GM12878 (cell line): ENCODE measurements at regions not wholly inside any gene's neighbourhood (a gene's known extent, or its start where the extent isn't known, plus 50 kb on each side); places are given as distances from the start of the nearest gene placed in this dataset.

Experiments used
- ATF7 ChIP-seq: fragments of 450-650 bp; IDR thresholded peaks from 2 replicates; pipeline ENCODE4 v1.6.1; 2016; ENCODE audit warnings: low read depth, mild to moderate bottlenecking
- CHD1 ChIP-seq: IDR thresholded peaks from 2 replicates; pipeline ENCODE4 v1.6.1; 2012; ENCODE audit warnings: low read depth, low read length, improper control_type of control experiment
- EP300 ChIP-seq, 2 experiments: fragments of 150-350 bp in 1 of 2; IDR thresholded peaks; 2 replicates each; pipeline ENCODE4 v1.6.1; 2011 to 2012; ENCODE audit warnings: low read depth in 2 of 2, low read length in 2 of 2, borderline replicate concordance in 1 of 2, improper control_type of control experiment in 1 of 2, inconsistent platforms in 1 of 2; ENCODE audit not compliant: control insufficient read depth in 1 of 2
- EZH2 ChIP-seq: IDR thresholded peaks from 2 replicates; pipeline ENCODE4 v1.6.1; 2012; ENCODE audit warnings: low read depth, mild to moderate bottlenecking, control low read depth, inconsistent platforms, low read length, borderline replicate concordance; ENCODE audit not compliant: control insufficient read depth
- HDAC6 ChIP-seq: fragments of 200-600 bp; sonication (generic); IDR thresholded peaks from one replicate; pipeline ENCODE4 v1.8.0; 2017; ENCODE audit warnings: antibody characterized with exemption; ENCODE audit not compliant: unreplicated experiment
- POLR2A ChIP-seq: IDR thresholded peaks from 2 replicates; pipeline ENCODE4 v1.6.1; 2011; ENCODE audit warnings: low read depth, mild to moderate bottlenecking, low read length
- POLR2AphosphoS5 ChIP-seq: IDR thresholded peaks from 2 replicates; pipeline ENCODE4 v1.6.1; 2011; ENCODE audit warnings: mild to moderate bottlenecking, low read length, inconsistent platforms
- TARDBP ChIP-seq: IDR thresholded peaks from 2 replicates; pipeline ENCODE4 v1.6.1; 2016; ENCODE audit warnings: borderline replicate concordance
- ZNF217 ChIP-seq: fragments of 450-650 bp; IDR thresholded peaks from 2 replicates; pipeline ENCODE4 v1.6.1; 2017; ENCODE audit warnings: antibody characterized with exemption, mild to moderate bottlenecking
- ZZZ3 ChIP-seq: IDR thresholded peaks from 2 replicates; pipeline ENCODE4 v1.6.1; 2011; ENCODE audit warnings: low read depth; ENCODE audit not compliant: control insufficient read depth, insufficient read length
- TF ChIP-seq, protein P1 (sequence below), 3 experiments: IDR thresholded peaks in 2 of 3; conservative IDR thresholded peaks in 1 of 3; 2 replicates each; pipeline ENCODE4 v1.5.1; 2011; ENCODE audit warnings: low read depth in 3 of 3, low read length in 3 of 3, mild to moderate bottlenecking in 3 of 3, control low read depth in 2 of 3, moderate library complexity in 2 of 3, inconsistent platforms in 1 of 3, mixed read lengths in 1 of 3; ENCODE audit not compliant: control insufficient read depth in 2 of 3, insufficient read depth in 1 of 3; ENCODE audit errors: extremely low read depth in 1 of 3
- TF ChIP-seq, protein P2 (sequence below): IDR thresholded peaks from 2 replicates; pipeline ENCODE4 v1.6.1; 2012; ENCODE audit warnings: low read depth, low read length, improper control_type of control experiment
- TF ChIP-seq, protein P3 (sequence below): fragments of 450-650 bp; IDR thresholded peaks from 2 replicates; pipeline ENCODE4 v1.6.1; 2014; ENCODE audit warnings: mild to moderate bottlenecking
- TF ChIP-seq, protein P4 (sequence below): IDR thresholded peaks from 2 replicates; pipeline ENCODE4 v1.6.1; 2011; ENCODE audit warnings: low read depth, mild to moderate bottlenecking, low read length, moderate library complexity, borderline replicate concordance; ENCODE audit errors: extremely low read depth

DNA sequence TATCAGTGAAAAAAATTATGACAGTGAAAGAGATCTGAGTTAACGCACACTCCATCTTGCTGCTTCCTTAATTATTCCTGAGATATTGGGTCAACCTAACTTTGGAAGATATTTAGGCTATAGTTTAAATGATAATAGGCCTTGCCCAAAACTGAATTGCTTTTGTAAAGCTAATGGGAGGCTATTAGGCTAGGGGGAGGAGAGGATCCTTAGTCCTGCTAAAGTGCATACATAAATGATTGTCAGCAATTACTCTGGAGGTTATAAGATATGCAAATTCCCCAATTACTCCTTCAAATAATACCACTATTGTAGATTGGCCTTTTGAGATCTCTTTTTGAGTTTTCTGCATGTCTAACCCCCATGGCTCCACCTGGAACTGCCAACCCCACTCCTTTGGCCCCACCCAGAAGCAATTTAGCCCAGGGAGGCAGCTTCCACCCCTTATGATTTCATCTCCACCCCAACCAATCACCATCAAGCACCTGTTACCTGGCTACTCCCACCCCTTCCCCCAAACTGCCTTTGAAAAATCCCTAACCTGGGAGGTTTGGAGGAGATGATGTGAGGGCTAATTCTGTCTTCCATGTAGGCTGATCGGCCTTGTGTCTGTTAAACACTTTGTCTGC is 509.3 kb upstream of the TGFBR2 start:
- TF ChIP-seq, protein P1, sequence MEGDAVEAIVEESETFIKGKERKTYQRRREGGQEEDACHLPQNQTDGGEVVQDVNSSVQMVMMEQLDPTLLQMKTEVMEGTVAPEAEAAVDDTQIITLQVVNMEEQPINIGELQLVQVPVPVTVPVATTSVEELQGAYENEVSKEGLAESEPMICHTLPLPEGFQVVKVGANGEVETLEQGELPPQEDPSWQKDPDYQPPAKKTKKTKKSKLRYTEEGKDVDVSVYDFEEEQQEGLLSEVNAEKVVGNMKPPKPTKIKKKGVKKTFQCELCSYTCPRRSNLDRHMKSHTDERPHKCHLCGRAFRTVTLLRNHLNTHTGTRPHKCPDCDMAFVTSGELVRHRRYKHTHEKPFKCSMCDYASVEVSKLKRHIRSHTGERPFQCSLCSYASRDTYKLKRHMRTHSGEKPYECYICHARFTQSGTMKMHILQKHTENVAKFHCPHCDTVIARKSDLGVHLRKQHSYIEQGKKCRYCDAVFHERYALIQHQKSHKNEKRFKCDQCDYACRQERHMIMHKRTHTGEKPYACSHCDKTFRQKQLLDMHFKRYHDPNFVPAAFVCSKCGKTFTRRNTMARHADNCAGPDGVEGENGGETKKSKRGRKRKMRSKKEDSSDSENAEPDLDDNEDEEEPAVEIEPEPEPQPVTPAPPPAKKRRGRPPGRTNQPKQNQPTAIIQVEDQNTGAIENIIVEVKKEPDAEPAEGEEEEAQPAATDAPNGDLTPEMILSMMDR (IDR thresholded peaks at IDR 0.05 in 2 of 3, conservative IDR thresholded peaks at IDR 0.05 in 1 of 3; ENCODE audit: control insufficient read depth in 2 of 3, extremely low read depth in 1 of 3, insufficient read depth in 1 of 3, low read depth in 3 of 3, low read length in 3 of 3) = no peak
- TF ChIP-seq POLR2AphosphoS5 (no peak), ZNF217 (no peak), CHD1 (no peak), EZH2 (no peak), TARDBP (no peak), EP300 (IDR thresholded peaks at IDR 0.05; ENCODE audit: borderline replicate concordance in 1 of 2, control insufficient read depth in 1 of 2, low read depth in 2 of 2, low read length in 2 of 2) (no peak), POLR2A (no peak), ZZZ3 (no peak), ATF7 (no peak), HDAC6 (no peak)
- TF ChIP-seq, protein P2, sequence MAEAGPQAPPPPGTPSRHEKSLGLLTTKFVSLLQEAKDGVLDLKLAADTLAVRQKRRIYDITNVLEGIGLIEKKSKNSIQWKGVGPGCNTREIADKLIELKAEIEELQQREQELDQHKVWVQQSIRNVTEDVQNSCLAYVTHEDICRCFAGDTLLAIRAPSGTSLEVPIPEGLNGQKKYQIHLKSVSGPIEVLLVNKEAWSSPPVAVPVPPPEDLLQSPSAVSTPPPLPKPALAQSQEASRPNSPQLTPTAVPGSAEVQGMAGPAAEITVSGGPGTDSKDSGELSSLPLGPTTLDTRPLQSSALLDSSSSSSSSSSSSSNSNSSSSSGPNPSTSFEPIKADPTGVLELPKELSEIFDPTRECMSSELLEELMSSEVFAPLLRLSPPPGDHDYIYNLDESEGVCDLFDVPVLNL = no peak
- TF ChIP-seq, protein P3, sequence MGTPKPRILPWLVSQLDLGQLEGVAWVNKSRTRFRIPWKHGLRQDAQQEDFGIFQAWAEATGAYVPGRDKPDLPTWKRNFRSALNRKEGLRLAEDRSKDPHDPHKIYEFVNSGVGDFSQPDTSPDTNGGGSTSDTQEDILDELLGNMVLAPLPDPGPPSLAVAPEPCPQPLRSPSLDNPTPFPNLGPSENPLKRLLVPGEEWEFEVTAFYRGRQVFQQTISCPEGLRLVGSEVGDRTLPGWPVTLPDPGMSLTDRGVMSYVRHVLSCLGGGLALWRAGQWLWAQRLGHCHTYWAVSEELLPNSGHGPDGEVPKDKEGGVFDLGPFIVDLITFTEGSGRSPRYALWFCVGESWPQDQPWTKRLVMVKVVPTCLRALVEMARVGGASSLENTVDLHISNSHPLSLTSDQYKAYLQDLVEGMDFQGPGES = no peak
- TF ChIP-seq, protein P4, sequence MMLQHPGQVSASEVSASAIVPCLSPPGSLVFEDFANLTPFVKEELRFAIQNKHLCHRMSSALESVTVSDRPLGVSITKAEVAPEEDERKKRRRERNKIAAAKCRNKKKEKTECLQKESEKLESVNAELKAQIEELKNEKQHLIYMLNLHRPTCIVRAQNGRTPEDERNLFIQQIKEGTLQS = no peak
